KMS-11 (cell line): ENCODE measurements at regions not wholly inside any gene's neighbourhood (a gene's known extent, or its start where the extent isn't known, plus 50 kb on each side); places are given as distances from the start of the nearest gene placed in this dataset.

Experiments used
- H2AFZ ChIP-seq: fragments of 200-600 bp; sonication (generic); 2 replicates; pipeline ENCODE4 v1.6.1; 2016; ENCODE audit warnings: antibody characterized with exemption, mixed run types, low read depth
- H3K27ac ChIP-seq: fragments of 200-600 bp; sonication (generic); 2 replicates; pipeline ENCODE4 v1.6.1; 2016; ENCODE audit warnings: mild to moderate bottlenecking, mixed run types
- H3K27me3 ChIP-seq: fragments of 200-600 bp; sonication (generic); 2 replicates; pipeline ENCODE4 v1.6.1; 2017; ENCODE audit warnings: mild to moderate bottlenecking, low read depth, mixed run types, moderate library complexity; ENCODE audit not compliant: insufficient read depth
- H3K36me3 ChIP-seq: fragments of 200-600 bp; sonication (generic); 2 replicates; pipeline ENCODE4 v1.6.1; 2017; ENCODE audit warnings: mild to moderate bottlenecking, mixed run types; ENCODE audit not compliant: insufficient read depth
- H3K4me1 ChIP-seq: fragments of 200-600 bp; sonication (generic); 2 replicates; pipeline ENCODE4 v1.6.1; 2016; ENCODE audit warnings: mild to moderate bottlenecking, low read depth, mixed run types; ENCODE audit not compliant: poor library complexity, severe bottlenecking
- H3K4me2 ChIP-seq: fragments of 200-600 bp; sonication (generic); 2 replicates; pipeline ENCODE4 v1.7.0; 2016; ENCODE audit warnings: mild to moderate bottlenecking, mixed run types
- H3K4me3 ChIP-seq: fragments of 200-600 bp; sonication (generic); IDR thresholded peaks from 2 replicates; pipeline ENCODE4 v1.6.1; 2017; ENCODE audit warnings: low read depth, low read length, mixed read lengths; ENCODE audit not compliant: insufficient read depth
- H3K79me2 ChIP-seq: fragments of 200-600 bp; sonication (generic); 2 replicates; pipeline ENCODE4 v1.6.1; 2016; ENCODE audit warnings: low read depth, mixed run types; ENCODE audit not compliant: insufficient read depth
- H3K9ac ChIP-seq: fragments of 200-600 bp; sonication (generic); 2 replicates; pipeline ENCODE4 v1.6.1; 2016; ENCODE audit warnings: mild to moderate bottlenecking, mixed run types
- H4K20me1 ChIP-seq: fragments of 200-600 bp; sonication (generic); 2 replicates; pipeline ENCODE4 v1.6.1; 2016; ENCODE audit warnings: mild to moderate bottlenecking, mixed run types; ENCODE audit not compliant: insufficient read depth
- CTCF ChIP-seq: fragments of 200-600 bp; sonication (generic); conservative IDR thresholded peaks from 2 replicates; pipeline ENCODE4 v1.6.1; 2017; ENCODE audit warnings: low read depth, mild to moderate bottlenecking, antibody characterized with exemption, low read length, moderate library complexity, mixed read lengths

- Histone ChIP-seq H3K4me1 (no peaks in the 10 kb centered on the region), H4K20me1 (no peaks in the 10 kb centered on the region)
- no peak for TF ChIP-seq CTCF
Measured at GRCh38 chr2:212626371-212626918, 87.8 kb upstream of the ERBB4 start.

GRCh38 chr2:212619954-212620353, 81.4 kb upstream of the ERBB4 start:
- H3K79me2 ChIP-seq = no peaks in the 10 kb centered on the region
- no peak overlapping the region for H3K27ac ChIP-seq
- H3K36me3 ChIP-seq = no peaks in the 10 kb centered on the region
- H3K4me2 ChIP-seq = no peak overlapping the region
- no peak overlapping the region for H3K4me3 ChIP-seq
- no peaks in the 10 kb centered on the region for H4K20me1 ChIP-seq
- no peak for TF ChIP-seq CTCF
- H3K9ac ChIP-seq = no peak overlapping the region
- no peaks in the 10 kb centered on the region for H3K4me1 ChIP-seq
- H2AFZ ChIP-seq = no peak overlapping the region
- no peaks in the 10 kb centered on the region for H3K27me3 ChIP-seq

More at GRCh38 chr2:212626371-212626918, 87.8 kb upstream of the ERBB4 start:
- H3K27ac ChIP-seq = no peak overlapping the region
- no peaks in the 10 kb centered on the region for H3K79me2 ChIP-seq
- no peak overlapping the region for H3K4me2 ChIP-seq
- no peaks in the 10 kb centered on the region for H3K36me3 ChIP-seq
- H3K4me3 ChIP-seq = no peak overlapping the region
- H2AFZ ChIP-seq = no peak overlapping the region
- no peak overlapping the region for H3K9ac ChIP-seq
- H3K27me3 ChIP-seq = no peaks in the 10 kb centered on the region

GRCh38 chr2:212618636-212619035, 80.0 kb upstream of the ERBB4 start:
- Histone ChIP-seq H3K4me2 (no peak overlapping the region), H3K4me3 (no peak overlapping the region), H3K36me3 (no peaks in the 10 kb centered on the region), H3K4me1 (no peaks in the 10 kb centered on the region), H4K20me1 (no peaks in the 10 kb centered on the region), H3K79me2 (no peaks in the 10 kb centered on the region), H3K27me3 (no peaks in the 10 kb centered on the region), H3K27ac (no peak overlapping the region), H2AFZ (no peak overlapping the region), H3K9ac (no peak overlapping the region)
- no peak for TF ChIP-seq CTCF

GRCh38 chr2:212610872-212611425, 72.3 kb upstream of the ERBB4 start:
- no peaks in the 10 kb centered on the region for H3K79me2 ChIP-seq
- no peaks in the 10 kb centered on the region for H4K20me1 ChIP-seq
- H2AFZ ChIP-seq = no peak overlapping the region
- H3K4me3 ChIP-seq = no peak overlapping the region
- no peak overlapping the region for H3K27ac ChIP-seq
- TF ChIP-seq CTCF = no peak
- H3K4me2 ChIP-seq = no peak overlapping the region
- no peaks in the 10 kb centered on the region for H3K36me3 ChIP-seq
- no peaks in the 10 kb centered on the region for H3K4me1 ChIP-seq
- H3K9ac ChIP-seq = no peak overlapping the region
- no peaks in the 10 kb centered on the region for H3K27me3 ChIP-seq
